ENCODE measurements at regions not wholly inside any gene's neighbourhood (a gene's known extent, or its start where the extent isn't known, plus 50 kb on each side); places are given as distances from the start of the nearest gene placed in this dataset.
"Not testable (repeated sequence)": the region's sequence is repeated elsewhere in the genome, so short reads cannot be mapped to it uniquely, and the experiment has no call there.

GRCh38 chrX:26925088-26925487 is 538.1 kb downstream of the PPP4R3C start:
- intact Hi-C loops (cut with DNase I, micrococcal nuclease): no loop called here
- H3K4me1 Mint-ChIP-seq: no peaks in the 10 kb centered on the region
- no peak overlapping the region for H3K27ac Mint-ChIP-seq
- H3K9me3 Mint-ChIP-seq (ENCODE audit: low read depth): no peaks in the 10 kb centered on the region
- DNase-seq: no peak
- ATAC-seq: no peak
- CTCF ChIA-PET: no interaction called here
- POLR2A ChIA-PET: no interaction called here
- H3K4me3 Mint-ChIP-seq: no peak overlapping the region
- H3K27me3 Mint-ChIP-seq: no peaks in the 10 kb centered on the region
- no peaks in the 10 kb centered on the region for H3K36me3 Mint-ChIP-seq (ENCODE audit: low read depth)

DNA sequence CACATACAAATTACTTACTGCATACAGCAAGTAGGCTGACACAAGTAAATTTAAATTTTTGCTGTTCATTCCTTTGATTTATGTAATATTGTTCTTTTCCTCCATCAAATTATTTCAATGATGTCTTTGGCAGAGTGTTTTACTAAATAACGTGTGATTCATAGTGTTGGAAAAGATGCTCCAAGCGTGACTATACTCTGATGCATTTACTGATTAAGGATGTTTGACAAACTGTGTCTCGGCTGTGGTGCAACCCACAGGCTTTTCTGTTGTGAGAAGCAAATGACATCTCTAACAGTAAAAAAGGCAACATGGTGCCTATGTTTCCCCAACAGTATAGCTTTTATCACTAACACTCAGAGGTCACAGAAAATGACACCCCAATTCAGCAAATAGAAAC is 540.9 kb downstream of the PPP4R3C start:
- ChIA-PET POLR2A (no interaction called here), CTCF (no interaction called here)
- intact Hi-C loops (cut with DNase I, micrococcal nuclease): no loop called here
- no peak overlapping the region for H3K27ac Mint-ChIP-seq
- no peaks in the 10 kb centered on the region for H3K9me3 Mint-ChIP-seq (ENCODE audit: low read depth)
- no peak overlapping the region for H3K4me3 Mint-ChIP-seq
- no peak for ATAC-seq
- H3K4me1 Mint-ChIP-seq: no peaks in the 10 kb centered on the region
- no peaks in the 10 kb centered on the region for H3K27me3 Mint-ChIP-seq
- DNase-seq: no peak
- H3K36me3 Mint-ChIP-seq (ENCODE audit: low read depth): no peaks in the 10 kb centered on the region

- CTCF ChIA-PET: no interaction called here
- Mint-ChIP-seq H3K4me3 (no peak overlapping the region), H3K4me1 (no peaks in the 10 kb centered on the region), H3K27ac (no peak overlapping the region), H3K36me3 (ENCODE audit: low read depth) (no peaks in the 10 kb centered on the region), H3K9me3 (ENCODE audit: low read depth) (no peaks in the 10 kb centered on the region), H3K27me3 (no peaks in the 10 kb centered on the region)
- ATAC-seq: no peak
- intact Hi-C loops (cut with DNase I, micrococcal nuclease): loop anchor here (2.0 to 10.0 kb wide), 3 partner anchors 56 to 136 kb away; no protein-coding TSS in a partner anchor
- POLR2A ChIA-PET: no interaction called here
- DNase-seq: no peak
Measured at GRCh38 chrX:26918631-26919030, 544.5 kb downstream of the PPP4R3C start.

- no peaks in the 10 kb centered on the region for H3K4me1 Mint-ChIP-seq
- no peaks in the 10 kb centered on the region for H3K9me3 Mint-ChIP-seq (ENCODE audit: low read depth)
- ChIA-PET POLR2A (no interaction called here), CTCF (no interaction called here)
- no peaks in the 10 kb centered on the region for H3K36me3 Mint-ChIP-seq (ENCODE audit: low read depth)
- intact Hi-C loops (cut with DNase I, micrococcal nuclease): loop anchor here (5.0 to 10.0 kb wide), 2 partner anchors 58 to 135 kb away; no protein-coding TSS in a partner anchor
- no peak for DNase-seq
- ATAC-seq: no peak
- H3K4me3 Mint-ChIP-seq: no peak overlapping the region
- no peaks in the 10 kb centered on the region for H3K27me3 Mint-ChIP-seq
- H3K27ac Mint-ChIP-seq: no peak overlapping the region
Measured at GRCh38 chrX:26916991-26917390, 546.1 kb downstream of the PPP4R3C start.

DNA sequence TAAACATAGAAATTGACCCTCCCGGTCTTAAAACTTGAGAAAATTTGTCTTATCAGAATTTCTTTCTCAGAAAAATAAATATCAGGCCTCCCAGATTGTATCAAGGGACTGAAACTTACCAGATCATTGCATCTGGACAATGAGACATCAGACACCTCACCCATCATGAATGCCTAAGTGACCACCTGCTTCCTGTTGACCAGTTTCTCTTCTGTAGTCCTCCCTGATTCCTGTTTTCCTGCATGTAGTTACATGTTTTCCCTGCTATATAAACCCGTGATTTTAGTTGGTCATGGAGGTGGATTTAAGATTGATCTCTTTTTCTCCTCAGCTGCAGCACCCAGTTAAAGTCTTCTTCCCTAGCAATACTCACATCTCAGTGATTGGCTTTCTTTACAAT is 548.1 kb downstream of the PPP4R3C start:
- ATAC-seq: no peak
- intact Hi-C loops (cut with DNase I, micrococcal nuclease): loop anchor here (5.0 to 10.0 kb wide), 2 partner anchors 60 to 133 kb away; no protein-coding TSS in a partner anchor
- DNase-seq: no peak
- Mint-ChIP-seq H3K4me1 (no peaks in the 10 kb centered on the region), H3K27me3 (no peaks in the 10 kb centered on the region), H3K4me3 (no peak overlapping the region), H3K36me3 (ENCODE audit: low read depth) (no peaks in the 10 kb centered on the region), H3K27ac (no peak overlapping the region), H3K9me3 (ENCODE audit: low read depth) (no peaks in the 10 kb centered on the region)
- ChIA-PET POLR2A (no interaction called here), CTCF (no interaction called here)

- no peaks in the 10 kb centered on the region for H3K4me1 Mint-ChIP-seq
- POLR2A ChIA-PET: no interaction called here
- H3K36me3 Mint-ChIP-seq (ENCODE audit: low read depth): no peaks in the 10 kb centered on the region
- no peak overlapping the region for H3K27ac Mint-ChIP-seq
- no peaks in the 10 kb centered on the region for H3K9me3 Mint-ChIP-seq (ENCODE audit: low read depth)
- DNase-seq (no peak), ATAC-seq (no peak)
- CTCF ChIA-PET: no interaction called here
- H3K27me3 Mint-ChIP-seq: no peaks in the 10 kb centered on the region
- intact Hi-C loops (cut with DNase I, micrococcal nuclease): loop anchor here in 1 of 2 experiments (10.0 kb wide), 1 partner anchor 61 kb away; no protein-coding TSS in a partner anchor
- no peak overlapping the region for H3K4me3 Mint-ChIP-seq
Measured at GRCh38 chrX:26914232-26914631, 548.9 kb downstream of the PPP4R3C start.

- CTCF ChIA-PET; POLR2A ChIA-PET; H3K27me3 Mint-ChIP-seq; ATAC-seq; H3K4me3 Mint-ChIP-seq; H3K4me1 Mint-ChIP-seq; H3K27ac Mint-ChIP-seq; DNase-seq; H3K9me3 Mint-ChIP-seq (ENCODE audit: low read depth); H3K36me3 Mint-ChIP-seq (ENCODE audit: low read depth): not testable (repeated sequence)
- intact Hi-C loops (cut with DNase I, micrococcal nuclease): loop anchor here in 1 of 2 experiments (10.0 kb wide), 1 partner anchor 63 kb away; no protein-coding TSS in a partner anchor
Measured at GRCh38 chrX:26911785-26912184, 551.4 kb downstream of the PPP4R3C start.

DNA sequence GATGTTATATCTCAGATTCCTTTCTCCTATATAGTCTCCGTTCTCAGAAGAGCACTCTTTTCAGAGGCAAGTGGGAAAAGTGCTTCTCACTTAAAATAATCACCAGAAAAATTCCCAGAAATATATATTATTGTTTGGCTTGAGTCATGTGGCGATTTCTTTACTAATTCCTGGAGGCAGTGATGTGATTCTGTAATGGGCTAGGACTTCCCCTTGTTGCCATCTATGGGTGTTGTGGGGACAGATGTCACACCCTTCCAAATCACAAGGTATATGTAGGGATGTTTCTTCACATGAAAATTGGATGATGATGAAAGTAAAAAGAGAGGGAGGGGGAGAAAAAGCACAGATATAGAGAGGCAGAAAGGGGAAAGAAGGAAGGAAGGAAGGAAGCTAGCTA is 553.4 kb downstream of the PPP4R3C start:
- POLR2A ChIA-PET: no interaction called here

DNA sequence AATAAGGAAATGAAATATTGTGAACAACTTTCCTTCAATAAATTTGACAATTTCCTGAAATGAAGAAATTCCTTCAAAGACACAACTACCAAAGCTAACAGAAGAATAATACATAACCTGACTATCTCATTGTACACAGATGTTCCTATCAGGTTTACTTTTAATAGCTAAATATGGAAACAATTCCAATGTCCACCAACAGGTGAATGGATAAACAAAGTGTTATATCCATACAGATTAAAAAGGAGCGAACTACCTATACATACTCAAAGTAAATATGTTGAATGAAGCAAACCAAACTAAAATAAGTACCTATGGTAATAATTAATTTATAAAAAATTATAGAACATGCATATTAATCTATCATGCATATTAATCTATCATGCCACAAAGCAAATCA is 554.9 kb downstream of the PPP4R3C start:
- Mint-ChIP-seq H3K4me1 (no peaks in the 10 kb centered on the region), H3K9me3 (ENCODE audit: low read depth) (no peaks in the 10 kb centered on the region), H3K27me3 (no peaks in the 10 kb centered on the region), H3K4me3 (no peak overlapping the region), H3K36me3 (ENCODE audit: low read depth) (no peaks in the 10 kb centered on the region), H3K27ac (no peak overlapping the region)
- DNase-seq: no peak
- intact Hi-C loops (cut with DNase I, micrococcal nuclease): no loop called here
- ATAC-seq: no peak
- POLR2A ChIA-PET: no interaction called here
- CTCF ChIA-PET: no interaction called here

More for the DNA sequence above, 553.4 kb downstream of the PPP4R3C start:
- ATAC-seq: no peak
- Mint-ChIP-seq H3K4me3 (no peak overlapping the region), H3K27ac (no peak overlapping the region), H3K9me3 (ENCODE audit: low read depth) (no peaks in the 10 kb centered on the region), H3K36me3 (ENCODE audit: low read depth) (no peaks in the 10 kb centered on the region), H3K27me3 (no peaks in the 10 kb centered on the region), H3K4me1 (no peaks in the 10 kb centered on the region)
- intact Hi-C loops (cut with DNase I, micrococcal nuclease): loop anchor here in 1 of 2 experiments (10.0 kb wide), 1 partner anchor 65 kb away; no protein-coding TSS in a partner anchor
- CTCF ChIA-PET: no interaction called here
- DNase-seq: no peak

GRCh38 chrX:26889574-26889973 is 573.6 kb downstream of the PPP4R3C start:
- Mint-ChIP-seq H3K4me1 (no peaks in the 10 kb centered on the region), H3K9me3 (ENCODE audit: low read depth) (peaks cover 6% of the 10 kb centered on the region), H3K36me3 (ENCODE audit: low read depth) (no peaks in the 10 kb centered on the region), H3K27me3 (no peaks in the 10 kb centered on the region), H3K4me3 (no peak overlapping the region), H3K27ac (no peak overlapping the region)
- no peak for DNase-seq
- ChIA-PET CTCF (no interaction called here), POLR2A (no interaction called here)
- intact Hi-C loops (cut with DNase I, micrococcal nuclease): no loop called here
- no peak for ATAC-seq

DNA sequence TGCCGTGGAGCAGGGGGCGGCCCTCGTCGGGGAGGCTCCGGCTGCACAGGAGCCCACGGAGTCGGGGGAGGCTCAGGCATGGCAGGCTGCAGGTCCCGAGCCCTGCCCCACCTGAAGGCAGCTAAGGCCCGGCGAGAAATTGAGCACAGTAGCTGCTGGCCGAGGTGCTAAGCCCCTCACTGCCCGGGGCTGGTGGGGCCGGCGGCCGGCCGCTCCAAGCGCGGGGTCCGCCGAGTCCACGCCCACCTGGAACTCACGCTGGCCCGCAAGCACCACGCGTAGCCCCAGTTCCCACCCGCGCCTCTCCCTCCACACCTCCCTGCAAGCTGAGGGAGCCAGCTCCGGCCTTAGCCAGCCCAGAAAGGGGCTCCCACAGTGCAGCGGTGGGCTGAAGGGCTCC is 589.4 kb downstream of the PPP4R3C start:
- intact Hi-C loops (cut with DNase I, micrococcal nuclease): no loop called here
- Mint-ChIP-seq H3K27me3 (no peaks in the 10 kb centered on the region), H3K4me3 (no peak overlapping the region), H3K27ac (no peak overlapping the region), H3K36me3 (ENCODE audit: low read depth) (no peaks in the 10 kb centered on the region), H3K9me3 (ENCODE audit: low read depth) (no peaks in the 10 kb centered on the region), H3K4me1 (no peaks in the 10 kb centered on the region)
- no peak for ATAC-seq
- no peak for DNase-seq
- CTCF ChIA-PET: no interaction called here
- POLR2A ChIA-PET: no interaction called here

DNA sequence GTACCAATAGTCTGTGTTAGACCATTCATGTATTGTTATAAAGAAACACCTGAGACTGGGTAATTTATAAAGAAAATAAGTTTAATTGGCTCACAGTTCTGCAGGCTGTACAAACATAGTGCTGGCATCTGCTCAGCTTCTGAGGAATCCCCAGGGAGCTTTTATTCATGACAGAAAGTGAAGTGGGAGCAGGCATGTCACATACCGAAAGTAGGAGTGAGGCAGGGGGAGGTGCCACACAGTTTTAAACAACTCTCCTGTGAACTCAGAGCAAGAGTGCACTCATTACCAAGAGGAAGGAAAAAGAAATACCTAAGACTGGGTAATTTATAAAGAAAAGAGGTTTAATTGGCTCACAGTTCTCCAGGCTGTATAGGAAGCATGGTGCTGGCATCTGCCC is 591.2 kb downstream of the PPP4R3C start:
- ChIA-PET CTCF (no interaction called here), POLR2A (no interaction called here)
- Mint-ChIP-seq H3K36me3 (ENCODE audit: low read depth) (no peaks in the 10 kb centered on the region), H3K27ac (no peak overlapping the region), H3K4me3 (no peak overlapping the region), H3K27me3 (no peaks in the 10 kb centered on the region), H3K9me3 (ENCODE audit: low read depth) (no peaks in the 10 kb centered on the region), H3K4me1 (no peaks in the 10 kb centered on the region)
- ATAC-seq: no peak
- no peak for DNase-seq
- intact Hi-C loops (cut with DNase I, micrococcal nuclease): no loop called here

GRCh38 chrX:26851981-26852380 is 611.2 kb downstream of the PPP4R3C start:
- peaks cover 3% of the 10 kb centered on the region for H3K9me3 Mint-ChIP-seq (ENCODE audit: low read depth)

More at GRCh38 chrX:26851981-26852380, 611.2 kb downstream of the PPP4R3C start:
- Mint-ChIP-seq H3K27ac (no peak overlapping the region), H3K27me3 (no peaks in the 10 kb centered on the region), H3K4me1 (no peaks in the 10 kb centered on the region), H3K4me3 (no peak overlapping the region), H3K36me3 (ENCODE audit: low read depth) (no peaks in the 10 kb centered on the region)
- CTCF ChIA-PET: no interaction called here
- no peak for DNase-seq
- ATAC-seq: no peak
- intact Hi-C loops (cut with DNase I, micrococcal nuclease): no loop called here
- POLR2A ChIA-PET: no interaction called here

Data from activated CD4-positive, alpha-beta T cell treated with anti-CD3 and anti-CD28 coated beads for 36 hours (primary cell).